ENCODE measurements at regions not wholly inside any gene's neighbourhood (a gene's known extent, or its start where the extent isn't known, plus 50 kb on each side); places are given as distances from the start of the nearest gene placed in this dataset.

- TF ChIP-seq CTCF (IDR thresholded peaks at IDR 0.05; ENCODE audit: low read depth, low read length, missing control alignments): no peak
- in situ Hi-C loops (cut with HindIII; ENCODE audit: low pct_ligation_motif_present, low sequenced_read_pairs): no loop called here
- Histone ChIP-seq H3K27me3 (replicated peaks) (no peaks in the 10 kb centered on the region), H3K27ac (no peak overlapping the region), H3K4me3 (ENCODE audit: low read depth, low read length) (no peak overlapping the region), H3K36me3 (replicated peaks) (no peaks in the 10 kb centered on the region)
- no peak for DNase-seq
Measured at GRCh38 chrX:3777416-3777815, 64.0 kb upstream of the PRKX start.

- Histone ChIP-seq H3K36me3 (replicated peaks) (no peaks in the 10 kb centered on the region), H3K27ac (no peak overlapping the region), H3K27me3 (replicated peaks) (no peaks in the 10 kb centered on the region), H3K4me3 (ENCODE audit: low read depth, low read length) (no peak overlapping the region)
- no peak for TF ChIP-seq CTCF (IDR thresholded peaks at IDR 0.05; ENCODE audit: low read depth, low read length, missing control alignments)
- DNase-seq: no peak
- in situ Hi-C loops (cut with HindIII; ENCODE audit: low pct_ligation_motif_present, low sequenced_read_pairs): no loop called here
Measured at GRCh38 chrX:3771766-3772165, 58.3 kb upstream of the PRKX start.

- H3K27ac ChIP-seq: no peak overlapping the region
- H3K36me3 ChIP-seq (replicated peaks): no peaks in the 10 kb centered on the region
- H3K27me3 ChIP-seq (replicated peaks): no peaks in the 10 kb centered on the region
- TF ChIP-seq CTCF (IDR thresholded peaks at IDR 0.05; ENCODE audit: low read depth, low read length, missing control alignments): no peak
- no peak for DNase-seq
- H3K4me3 ChIP-seq (ENCODE audit: low read depth, low read length): no peak overlapping the region
- in situ Hi-C loops (cut with HindIII; ENCODE audit: low pct_ligation_motif_present, low sequenced_read_pairs): no loop called here
Measured at GRCh38 chrX:3768881-3769280, 55.4 kb upstream of the PRKX start.

Measured in brain microvascular endothelial cell (primary cell).